ENCODE measurements at regions not wholly inside any gene's neighbourhood (a gene's known extent, or its start where the extent isn't known, plus 50 kb on each side); places are given as distances from the start of the nearest gene placed in this dataset.
A peak's percentile ranks its signal among the peaks of the same experiment; 100 is the strongest.
"Not testable (repeated sequence)": the region's sequence is repeated elsewhere in the genome, so short reads cannot be mapped to it uniquely, and the experiment has no call there.

GRCh38 chr5:1634337-1634661 lies 110.5 kb upstream of the LPCAT1 start:
- WGBS, 2 donors: 40 to 53% methylated on average over 6 to 16 of the region's 18 CpGs
- H3K27ac ChIP-seq: peak overlapping the region; percentile 66 to 87 (median 84)
- no peak for ATAC-seq (ENCODE audit: low FRiP score in 2 of 2)

GRCh38 chr5:1633605-1634336 lies 110.0 kb upstream of the LPCAT1 start:
- WGBS, 2 donors: 1 to 2% methylated on average over 12 to 59 of the region's 75 CpGs
- peak; percentile 89 to 98 for ATAC-seq (ENCODE audit: low FRiP score in 2 of 2)
- peaks cover 0 to 13% (median 0%) of the 10 kb centered on the region in 4 donors for H3K4me1 ChIP-seq
- TF ChIP-seq POLR2AphosphoS5 (IDR thresholded peaks at IDR 0.05): peak; percentile 79 to 82
- TF ChIP-seq EP300 (IDR thresholded peaks at IDR 0.05): no peak
- TF ChIP-seq POLR2A (IDR thresholded peaks at IDR 0.05): peak in 3 of 4 donors; percentile 63 to 90 (median 64)
- peak in 2 of 6 experiments; percentile 10 to 18 for TF ChIP-seq CTCF (IDR thresholded peaks at IDR 0.05)
- peak overlapping the region; percentile 60 to 78 (median 72) for H3K4me3 ChIP-seq
- no peaks in the 10 kb centered on the region for H3K9me3 ChIP-seq
- peaks cover 0 to 5% (median 0%) of the 10 kb centered on the region in 4 donors for H3K36me3 ChIP-seq
- DNase-seq: peak; percentile 81 to 95
- no peaks in the 10 kb centered on the region for H3K27me3 ChIP-seq
- peak overlapping the region; percentile 66 to 87 (median 84) for H3K27ac ChIP-seq

More at GRCh38 chr5:1634337-1634661, 110.5 kb upstream of the LPCAT1 start:
- Histone ChIP-seq H3K9me3 (no peaks in the 10 kb centered on the region), H3K36me3 (peaks cover 0 to 5% (median 0%) of the 10 kb centered on the region in 4 donors), H3K27me3 (no peaks in the 10 kb centered on the region), H3K4me3 (peak overlapping the region; percentile 60 to 78 (median 72)), H3K4me1 (peaks cover 0 to 13% (median 0%) of the 10 kb centered on the region in 4 donors)
- no peak for DNase-seq
- TF ChIP-seq POLR2A (IDR thresholded peaks at IDR 0.05): no peak
- no peak for TF ChIP-seq EP300 (IDR thresholded peaks at IDR 0.05)
- no peak for TF ChIP-seq CTCF (IDR thresholded peaks at IDR 0.05)
- no peak for TF ChIP-seq POLR2AphosphoS5 (IDR thresholded peaks at IDR 0.05)

- not testable (repeated sequence) for H3K27ac ChIP-seq; DNase-seq; H3K4me3 ChIP-seq; ATAC-seq (ENCODE audit: low FRiP score in 2 of 2); H3K27me3 ChIP-seq; H3K9me3 ChIP-seq
- Histone ChIP-seq H3K4me1 (peaks cover 0 to 13% (median 0%) of the 10 kb centered on the region in 4 donors), H3K36me3 (peaks cover 0 to 12% (median 0%) of the 10 kb centered on the region in 4 donors)
- WGBS, 2 donors: 78 to 95% methylated on average over 5 of the region's 5 CpGs
Measured at GRCh38 chr5:1631004-1631403, 107.2 kb upstream of the LPCAT1 start.

GRCh38 chr5:1626397-1626796 lies 102.6 kb upstream of the LPCAT1 start:
- not testable (repeated sequence) for H3K9me3 ChIP-seq; H3K4me1 ChIP-seq; H3K4me3 ChIP-seq; DNase-seq; ATAC-seq (ENCODE audit: low FRiP score in 2 of 2); H3K27me3 ChIP-seq; H3K27ac ChIP-seq
- WGBS, 2 donors: 91 to 94% methylated on average over 8 to 12 of the region's 12 CpGs
- peaks cover 0 to 17% (median 2%) of the 10 kb centered on the region in 4 donors for H3K36me3 ChIP-seq

- peaks cover 0 to 11% (median 0%) of the 10 kb centered on the region in 4 donors for H3K36me3 ChIP-seq
- H3K27ac ChIP-seq; H3K27me3 ChIP-seq; H3K9me3 ChIP-seq; ATAC-seq (ENCODE audit: low FRiP score in 2 of 2); H3K4me1 ChIP-seq; H3K4me3 ChIP-seq; DNase-seq: not testable (repeated sequence)
- 71 to 86% methylated on average over 9 to 14 of the region's 14 CpGs for WGBS, 2 donors
Measured at GRCh38 chr5:1619531-1619930, 95.8 kb upstream of the LPCAT1 start.

- not testable (repeated sequence) for H3K27ac ChIP-seq; H3K27me3 ChIP-seq; H3K9me3 ChIP-seq; DNase-seq; H3K36me3 ChIP-seq; ATAC-seq (ENCODE audit: low FRiP score in 2 of 2); H3K4me3 ChIP-seq; H3K4me1 ChIP-seq
- 87 to 92% methylated on average over 6 to 18 of the region's 18 CpGs for WGBS, 2 donors
Measured at GRCh38 chr5:1618296-1618865, 94.6 kb upstream of the LPCAT1 start.

- H3K27ac ChIP-seq; ATAC-seq (ENCODE audit: low FRiP score in 2 of 2); H3K36me3 ChIP-seq; DNase-seq; H3K4me3 ChIP-seq; H3K9me3 ChIP-seq; H3K27me3 ChIP-seq; H3K4me1 ChIP-seq: not testable (repeated sequence)
- WGBS, 2 donors: 86 to 91% methylated on average over 15 to 16 of the region's 16 CpGs
Measured at GRCh38 chr5:1617236-1617755, 93.5 kb upstream of the LPCAT1 start.

- H3K9me3 ChIP-seq; H3K4me1 ChIP-seq; DNase-seq; H3K36me3 ChIP-seq; ATAC-seq (ENCODE audit: low FRiP score in 2 of 2); H3K4me3 ChIP-seq; H3K27ac ChIP-seq; H3K27me3 ChIP-seq: not testable (repeated sequence)
- WGBS, 2 donors: 89 to 90% methylated on average over 13 of the region's 13 CpGs
Measured at GRCh38 chr5:1613515-1613914, 89.8 kb upstream of the LPCAT1 start.

GRCh38 chr5:1610526-1610925 lies 86.8 kb upstream of the LPCAT1 start:
- not testable (repeated sequence) for H3K36me3 ChIP-seq; ATAC-seq (ENCODE audit: low FRiP score in 2 of 2); H3K27ac ChIP-seq; H3K27me3 ChIP-seq; H3K9me3 ChIP-seq; H3K4me1 ChIP-seq; H3K4me3 ChIP-seq
- peak in 1 of 2 donors; percentile 47 for DNase-seq
- 96% methylated on average over 12 to 16 of the region's 16 CpGs for WGBS, 2 donors

GRCh38 chr5:1609111-1609510 lies 85.4 kb upstream of the LPCAT1 start:
- ATAC-seq (ENCODE audit: low FRiP score in 2 of 2): peak in 1 of 2 donors; percentile 49
- DNase-seq: peak in 1 of 2 donors; percentile 53
- 90 to 94% methylated on average over 4 to 8 of the region's 8 CpGs for WGBS, 2 donors

More at GRCh38 chr5:1609111-1609510, 85.4 kb upstream of the LPCAT1 start:
- H3K27me3 ChIP-seq, H3K27ac ChIP-seq, H3K4me1 ChIP-seq, H3K4me3 ChIP-seq, H3K36me3 ChIP-seq, H3K9me3 ChIP-seq: not testable (repeated sequence)
